Gastroesophageal sphincter (tissue), 3 donors: ENCODE measurements at regions not wholly inside any gene's neighbourhood (a gene's known extent, or its start where the extent isn't known, plus 50 kb on each side); places are given as distances from the start of the nearest gene placed in this dataset.

Experiments
- POLR2AphosphoS5 ChIP-seq: sonication (generic); formaldehyde crosslinking; IDR thresholded peaks from one replicate; pipeline ENCODE4 v1.6.1; 2017; ENCODE audit warnings: antibody characterized with exemption
- TF ChIP-seq, protein P1 (sequence below), 4 experiments: fragments of 200-600 bp in 2 of 4; fragments of 450-650 bp in 2 of 4; sonication (generic) in 1 of 4; IDR thresholded peaks; one replicate each; pipeline ENCODE4 v1.5.1; 2017 to 2019; ENCODE audit warnings: antibody characterized with exemption in 4 of 4, mild to moderate bottlenecking in 2 of 4, moderate library complexity in 2 of 4

DNA sequence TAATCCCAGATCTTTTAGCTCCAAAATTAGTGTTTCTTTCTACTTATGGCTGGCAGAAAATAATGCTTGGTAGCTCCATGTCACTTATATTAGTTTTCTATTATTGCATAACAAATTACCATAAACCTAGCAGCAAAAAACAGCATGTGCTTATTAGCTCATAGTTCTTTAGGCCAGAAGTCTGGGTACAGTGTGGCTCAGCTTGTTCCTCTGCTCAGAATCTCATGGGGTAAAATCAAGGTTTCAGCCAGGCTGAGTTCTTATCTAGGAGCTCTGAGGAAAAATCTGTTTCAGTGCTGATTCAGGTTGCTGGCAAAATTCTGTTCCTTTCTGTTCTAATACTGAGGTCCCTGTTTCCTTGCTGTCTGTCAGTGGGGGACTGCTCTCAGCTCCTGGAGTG is 101.1 kb downstream of the CT47B1 start:
- TF ChIP-seq POLR2AphosphoS5, result peak; percentile 9
- TF ChIP-seq, protein P1, sequence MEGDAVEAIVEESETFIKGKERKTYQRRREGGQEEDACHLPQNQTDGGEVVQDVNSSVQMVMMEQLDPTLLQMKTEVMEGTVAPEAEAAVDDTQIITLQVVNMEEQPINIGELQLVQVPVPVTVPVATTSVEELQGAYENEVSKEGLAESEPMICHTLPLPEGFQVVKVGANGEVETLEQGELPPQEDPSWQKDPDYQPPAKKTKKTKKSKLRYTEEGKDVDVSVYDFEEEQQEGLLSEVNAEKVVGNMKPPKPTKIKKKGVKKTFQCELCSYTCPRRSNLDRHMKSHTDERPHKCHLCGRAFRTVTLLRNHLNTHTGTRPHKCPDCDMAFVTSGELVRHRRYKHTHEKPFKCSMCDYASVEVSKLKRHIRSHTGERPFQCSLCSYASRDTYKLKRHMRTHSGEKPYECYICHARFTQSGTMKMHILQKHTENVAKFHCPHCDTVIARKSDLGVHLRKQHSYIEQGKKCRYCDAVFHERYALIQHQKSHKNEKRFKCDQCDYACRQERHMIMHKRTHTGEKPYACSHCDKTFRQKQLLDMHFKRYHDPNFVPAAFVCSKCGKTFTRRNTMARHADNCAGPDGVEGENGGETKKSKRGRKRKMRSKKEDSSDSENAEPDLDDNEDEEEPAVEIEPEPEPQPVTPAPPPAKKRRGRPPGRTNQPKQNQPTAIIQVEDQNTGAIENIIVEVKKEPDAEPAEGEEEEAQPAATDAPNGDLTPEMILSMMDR (IDR thresholded peaks at IDR 0.05), result no peak
